Activated naive CD4-positive, alpha-beta T cell (primary cell): ENCODE measurements at regions not wholly inside any gene's neighbourhood (a gene's known extent, or its start where the extent isn't known, plus 50 kb on each side); places are given as distances from the start of the nearest gene placed in this dataset.
A peak's percentile ranks its signal among the peaks of the same experiment; 100 is the strongest.

Experiments used
- DNase-seq, 4 experiments: peaks; one replicate each; lab custom pipeline; 2025; lab: John Stamatoyannopoulos, UW

- DNase-seq = no peak
Observed at GRCh38 chr2:9756692-9757250, 86.5 kb upstream of the TAF1B start.

- no peak for DNase-seq
Observed at GRCh38 chr2:9757501-9758264, 85.6 kb upstream of the TAF1B start.

DNA sequence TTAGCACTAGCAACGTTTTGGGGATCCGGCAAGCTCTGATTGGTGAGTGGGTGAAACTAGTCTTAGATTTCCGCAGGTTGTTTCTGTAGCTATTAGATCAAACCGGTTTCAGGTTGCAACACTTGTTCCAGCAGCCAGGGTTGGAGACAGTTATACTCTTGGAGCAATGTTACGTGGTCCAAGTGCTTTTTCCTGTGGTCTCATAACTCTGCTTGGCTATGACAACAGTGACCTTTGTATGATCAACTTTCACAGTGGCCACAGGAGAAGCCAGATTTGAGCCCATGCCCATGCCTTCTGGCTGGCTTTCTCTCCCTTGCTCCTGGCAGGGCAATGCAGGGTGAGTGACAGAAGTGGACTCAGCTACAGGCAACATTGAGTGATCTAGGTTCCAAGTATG lies 84.5 kb upstream of the TAF1B start:
- no peak for DNase-seq

DNA sequence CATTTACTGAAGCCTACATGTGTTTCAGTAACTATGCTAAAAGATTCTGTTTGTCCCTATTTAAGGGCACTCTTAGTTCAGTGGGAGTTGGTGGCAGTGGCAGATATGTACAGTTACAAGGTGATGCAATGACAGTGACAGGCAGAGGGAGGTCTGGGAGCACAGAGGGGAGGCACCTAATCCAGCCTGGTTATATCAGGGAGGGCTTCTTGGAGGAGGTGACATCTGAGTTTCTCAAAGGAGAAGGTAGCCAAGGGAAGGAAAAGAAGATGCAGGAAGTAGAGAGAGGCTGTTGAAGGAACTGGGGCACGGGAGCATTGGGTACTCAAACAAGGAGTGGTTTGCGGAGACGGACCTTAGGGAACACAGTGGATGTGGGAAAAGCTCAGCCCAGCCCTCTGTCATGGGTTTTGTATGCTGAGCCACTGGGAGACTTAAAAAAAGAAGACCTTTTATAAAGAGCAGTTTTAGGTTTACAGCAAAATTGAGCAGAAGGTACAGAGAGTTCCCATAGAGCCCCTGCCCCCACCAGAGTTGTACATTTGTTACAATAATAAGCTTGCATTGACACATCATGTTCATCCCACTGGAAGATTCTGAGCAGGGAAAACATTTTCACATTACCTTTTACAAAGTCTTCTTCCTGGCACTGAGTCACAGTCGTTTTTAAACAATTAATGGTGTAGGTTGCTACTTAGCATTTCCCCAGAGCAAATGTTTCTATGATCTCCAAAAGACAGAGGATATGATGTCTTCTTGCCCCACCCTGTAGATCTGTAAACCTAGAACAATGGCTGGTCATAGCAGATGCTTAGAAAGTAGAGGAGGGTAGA lies 83.0 kb upstream of the TAF1B start:
- DNase-seq = no peak

DNA sequence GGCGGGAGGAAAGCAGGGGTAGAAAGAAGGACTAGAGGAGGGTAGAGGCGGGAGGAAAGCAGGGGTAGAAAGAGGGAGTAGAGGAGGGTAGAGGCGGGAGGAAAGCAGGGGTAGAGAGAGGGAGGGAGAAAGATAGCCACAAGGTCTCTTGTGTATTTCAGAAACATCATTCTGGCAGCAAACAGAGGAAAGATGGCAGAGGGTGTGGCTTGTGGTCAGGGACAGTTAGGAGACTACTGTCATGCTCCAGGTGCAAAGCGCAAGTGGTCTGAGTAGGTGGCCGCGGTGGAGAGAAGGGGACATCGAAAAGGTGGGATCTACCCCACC lies 82.4 kb upstream of the TAF1B start:
- no peak for DNase-seq

GRCh38 chr2:9761577-9761976 lies 81.7 kb upstream of the TAF1B start:
- DNase-seq = no peak

GRCh38 chr2:9762164-9762563 lies 81.1 kb upstream of the TAF1B start:
- DNase-seq = no peak

- DNase-seq = no peak
Observed at GRCh38 chr2:9762941-9763340, 80.3 kb upstream of the TAF1B start.

DNA sequence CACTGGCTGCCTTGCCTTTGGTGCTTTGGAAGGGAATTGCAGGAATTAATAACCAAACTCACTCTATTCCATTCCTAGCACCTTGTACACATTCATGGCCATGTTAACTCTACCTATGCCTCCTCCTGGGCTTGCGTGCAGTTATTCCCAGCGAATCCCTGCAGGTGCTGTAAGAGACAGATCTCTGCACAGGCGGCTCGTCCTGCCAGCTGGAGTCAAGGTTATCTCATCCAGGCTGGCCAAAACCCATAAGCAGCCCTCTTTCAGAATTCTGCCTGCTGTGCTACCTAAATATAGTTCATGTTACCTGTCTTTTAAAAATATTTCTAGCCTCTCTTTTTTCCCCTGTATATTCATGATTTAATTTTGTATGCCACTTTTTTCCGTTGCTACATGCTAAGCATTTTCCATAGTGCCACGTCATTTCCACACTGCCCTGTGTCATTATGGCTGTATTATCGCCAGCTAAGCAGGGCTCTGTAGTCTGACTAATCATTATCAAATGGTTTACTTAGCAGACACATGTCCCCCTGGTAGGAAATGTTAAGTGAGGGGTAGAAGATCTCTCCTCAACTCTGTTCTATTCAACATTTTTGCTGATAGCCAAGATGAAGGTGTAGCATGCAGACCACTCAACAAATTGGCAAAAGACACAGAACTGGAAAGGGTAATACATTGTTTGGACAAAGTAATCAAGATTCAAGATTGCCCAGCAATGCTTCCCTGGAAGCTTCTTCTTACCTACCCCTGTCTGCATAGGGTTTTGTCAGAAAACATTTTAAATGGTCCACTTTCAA lies 79.7 kb upstream of the TAF1B start:
- no peak for DNase-seq

DNA sequence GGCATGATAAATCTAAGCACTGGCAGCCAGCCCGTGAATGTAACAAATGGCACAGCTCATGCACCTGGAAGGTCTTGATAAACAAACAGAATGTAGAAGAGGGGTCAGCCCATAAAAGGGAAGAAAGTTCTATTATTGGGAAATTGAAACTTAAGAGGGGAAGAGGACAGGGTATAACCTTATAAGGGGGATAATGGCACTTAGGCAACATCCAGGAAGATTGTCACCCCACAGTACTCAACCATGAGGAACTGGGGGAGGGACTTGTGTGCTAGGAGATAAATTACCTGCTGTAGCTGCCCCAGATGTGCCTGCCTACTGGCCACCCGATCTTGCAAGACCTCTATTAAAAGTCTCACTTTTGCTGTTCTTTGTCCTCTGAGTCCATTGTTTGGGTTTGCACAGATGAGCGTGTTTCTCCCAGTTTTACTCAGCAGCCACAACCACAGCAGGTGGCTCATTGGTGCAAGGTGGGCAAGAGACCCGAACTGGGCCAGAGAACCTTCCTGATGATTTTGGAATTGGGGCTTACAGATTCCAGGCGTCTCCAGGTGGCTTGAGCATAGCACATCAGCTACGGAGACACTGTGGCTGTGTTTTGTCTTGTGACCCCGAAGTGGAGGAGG lies 79.0 kb upstream of the TAF1B start:
- no peak for DNase-seq

- no peak for DNase-seq
Observed at GRCh38 chr2:9765611-9766531, 77.4 kb upstream of the TAF1B start.

DNA sequence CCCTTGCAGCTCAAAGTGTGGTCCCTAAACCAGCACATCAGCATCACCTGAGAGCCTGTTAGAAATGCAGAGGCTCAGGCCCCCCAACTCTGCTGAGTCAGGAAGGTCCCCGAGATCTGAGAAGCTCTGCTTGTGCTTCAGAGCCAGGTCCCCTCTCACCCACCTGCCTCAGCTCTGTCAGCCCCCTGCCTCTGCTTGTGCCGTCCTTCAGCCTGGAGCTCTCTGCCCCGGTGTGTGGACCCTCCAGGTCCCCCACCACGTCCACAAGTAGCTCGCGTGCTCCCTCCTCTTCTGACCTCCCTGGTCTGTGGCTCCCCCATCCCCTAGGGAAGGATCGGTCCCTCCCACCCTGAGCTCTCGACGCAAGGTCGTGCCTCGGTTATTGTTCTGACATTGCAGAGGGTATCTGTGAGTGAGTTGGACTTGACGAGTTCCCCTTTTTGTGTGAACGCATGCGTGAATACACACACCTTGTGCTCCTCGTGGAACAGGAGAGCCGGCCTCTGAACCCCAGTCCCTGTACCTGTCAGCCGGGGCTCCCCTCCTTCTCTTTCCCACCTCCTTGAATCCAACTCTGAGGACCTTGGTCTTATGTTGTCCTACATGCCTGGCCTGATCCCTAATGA lies 75.5 kb upstream of the TAF1B start:
- DNase-seq = no peak

DNA sequence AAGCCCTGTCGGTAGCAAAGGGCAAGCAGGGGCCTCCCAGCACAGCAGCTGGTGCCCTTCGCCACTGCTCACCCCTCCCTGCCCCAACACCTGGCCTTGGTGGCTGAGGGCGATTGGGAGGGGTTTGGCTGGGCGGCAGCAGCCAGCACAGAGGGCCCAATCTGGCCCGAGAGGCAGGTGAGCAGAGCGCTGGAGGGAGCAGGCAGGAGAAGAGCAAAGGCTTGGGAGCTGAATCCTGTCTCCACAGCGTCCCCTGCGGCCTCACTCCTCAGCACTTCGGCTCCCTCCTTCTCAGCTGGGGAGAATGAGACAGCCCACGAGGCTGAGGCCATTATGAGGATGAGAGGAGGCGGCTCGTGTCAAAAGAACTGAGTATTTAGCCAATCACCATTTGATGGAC lies 74.9 kb upstream of the TAF1B start:
- DNase-seq = no peak

- no peak for DNase-seq
Observed at GRCh38 chr2:9769171-9770005, 73.9 kb upstream of the TAF1B start.

DNA sequence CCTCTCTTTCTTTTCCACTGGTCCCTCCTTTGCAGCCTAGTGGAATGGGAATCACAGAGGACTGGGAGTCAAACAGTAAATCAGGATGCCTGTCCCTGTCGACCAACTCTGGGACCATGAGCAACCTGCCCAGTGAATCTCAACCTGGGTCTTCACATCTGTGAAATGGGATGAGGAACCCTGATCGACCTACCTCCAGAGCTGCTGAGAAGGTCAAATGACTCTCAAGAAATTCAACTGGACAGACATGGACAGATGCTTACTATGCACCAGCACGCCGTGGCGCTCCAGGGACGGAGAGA lies 73.3 kb upstream of the TAF1B start:
- DNase-seq = no peak

GRCh38 chr2:9770308-9771100 lies 72.8 kb upstream of the TAF1B start:
- DNase-seq = peak in 1 of 4 experiments; percentile 36

DNA sequence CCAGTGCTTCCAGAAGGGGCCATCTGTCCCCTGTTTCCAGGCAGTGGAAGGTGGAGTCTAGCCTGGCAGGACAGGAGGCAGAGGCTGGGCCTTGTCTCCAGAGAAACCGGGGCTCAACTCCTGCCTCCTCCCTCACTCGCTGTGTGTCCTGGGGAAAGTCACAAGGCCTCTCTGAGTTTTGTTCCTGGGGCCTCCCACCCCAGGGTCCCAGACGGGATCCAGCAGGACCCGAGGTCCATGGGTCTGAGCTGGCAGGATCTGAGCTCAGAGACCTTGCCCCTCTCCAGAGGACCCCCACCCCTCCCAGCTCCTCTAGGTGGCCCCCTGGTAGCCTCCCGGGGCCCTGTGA lies 72.2 kb upstream of the TAF1B start:
- DNase-seq = no peak

GRCh38 chr2:9771481-9772017 lies 71.7 kb upstream of the TAF1B start:
- no peak for DNase-seq
